Stimulated activated CD4-positive, alpha-beta T cell treated with anti-CD3 and anti-CD28 coated beads, Interleukin-2, amount 100 ng/mL, for 48 hours (primary cell): ENCODE measurements at regions not wholly inside any gene's neighbourhood (a gene's known extent, or its start where the extent isn't known, plus 50 kb on each side); places are given as distances from the start of the nearest gene placed in this dataset.

Source experiments
- DNase-seq, 2 donors: peaks; one replicate each; pipeline ENCODE4 v3.0.0-alpha.2; 2020

- no peak for DNase-seq
These were observed 170.3 kb downstream of the FOXL1 start for GRCh38 chr16:86748652-86749051.

- DNase-seq, result no peak
These were observed 173.0 kb downstream of the FOXL1 start for GRCh38 chr16:86751076-86752030.

GRCh38 chr16:86752582-86753175 is 174.3 kb downstream of the FOXL1 start:
- DNase-seq, result no peak

DNA sequence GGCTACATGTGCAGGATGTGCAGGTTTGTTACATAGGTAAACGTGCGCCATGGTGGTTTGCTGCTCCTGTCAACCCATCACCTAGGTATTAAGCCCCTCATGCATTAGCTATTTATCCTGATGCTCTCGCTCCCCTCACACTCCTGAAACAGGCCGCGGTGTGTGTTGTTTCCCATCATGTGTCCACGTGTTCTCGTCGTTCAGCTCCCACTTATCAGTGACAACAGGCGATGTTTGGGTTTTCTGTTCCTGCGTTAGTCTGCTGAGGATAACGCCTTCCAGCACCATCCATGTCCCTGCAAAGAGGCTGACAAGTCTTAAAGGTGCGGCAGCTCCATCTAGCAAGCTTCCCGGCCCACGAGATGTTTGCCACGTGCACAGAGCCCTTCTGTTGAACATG is 175.1 kb downstream of the FOXL1 start:
- no peak for DNase-seq

GRCh38 chr16:86755571-86756006 is 177.2 kb downstream of the FOXL1 start:
- DNase-seq, result no peak

- DNase-seq, result no peak
These were observed 178.7 kb downstream of the FOXL1 start for GRCh38 chr16:86756882-86757703.

DNA sequence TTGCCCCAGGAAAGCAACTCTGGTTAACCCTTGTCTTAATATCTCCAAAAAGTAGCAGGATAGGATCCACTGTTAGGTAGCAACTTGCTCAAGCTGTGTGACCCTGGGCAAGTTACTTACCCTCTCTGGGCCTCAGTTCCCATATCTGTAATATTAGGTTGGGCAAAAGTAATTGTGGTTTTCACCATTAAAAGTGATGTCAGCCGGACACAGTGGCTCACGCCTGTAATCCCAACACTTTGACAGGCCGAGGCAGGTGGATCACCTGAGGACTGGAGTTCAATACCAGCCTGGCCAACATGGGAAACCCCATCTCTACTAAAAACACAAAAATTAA is 179.3 kb downstream of the FOXL1 start:
- DNase-seq, result no peak

DNA sequence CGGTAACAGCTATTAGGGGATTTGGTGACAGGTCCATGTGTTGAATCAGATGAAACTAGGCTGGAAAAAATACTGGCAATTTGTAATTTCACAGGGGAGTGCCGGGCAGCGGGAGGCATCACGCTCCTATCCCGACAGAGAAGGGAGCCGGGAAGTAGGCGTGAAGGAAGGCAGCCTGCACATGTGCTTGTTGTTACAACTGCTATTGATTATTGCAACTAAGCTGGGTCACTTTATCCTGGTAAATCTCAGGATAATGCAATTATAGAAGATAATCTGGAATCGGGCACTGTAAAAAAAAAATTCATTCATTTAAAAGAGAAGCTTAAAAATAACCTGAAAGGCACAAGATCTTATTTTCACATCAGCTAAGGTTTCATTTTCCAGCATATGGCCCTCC is 180.6 kb downstream of the FOXL1 start:
- DNase-seq, result no peak

DNA sequence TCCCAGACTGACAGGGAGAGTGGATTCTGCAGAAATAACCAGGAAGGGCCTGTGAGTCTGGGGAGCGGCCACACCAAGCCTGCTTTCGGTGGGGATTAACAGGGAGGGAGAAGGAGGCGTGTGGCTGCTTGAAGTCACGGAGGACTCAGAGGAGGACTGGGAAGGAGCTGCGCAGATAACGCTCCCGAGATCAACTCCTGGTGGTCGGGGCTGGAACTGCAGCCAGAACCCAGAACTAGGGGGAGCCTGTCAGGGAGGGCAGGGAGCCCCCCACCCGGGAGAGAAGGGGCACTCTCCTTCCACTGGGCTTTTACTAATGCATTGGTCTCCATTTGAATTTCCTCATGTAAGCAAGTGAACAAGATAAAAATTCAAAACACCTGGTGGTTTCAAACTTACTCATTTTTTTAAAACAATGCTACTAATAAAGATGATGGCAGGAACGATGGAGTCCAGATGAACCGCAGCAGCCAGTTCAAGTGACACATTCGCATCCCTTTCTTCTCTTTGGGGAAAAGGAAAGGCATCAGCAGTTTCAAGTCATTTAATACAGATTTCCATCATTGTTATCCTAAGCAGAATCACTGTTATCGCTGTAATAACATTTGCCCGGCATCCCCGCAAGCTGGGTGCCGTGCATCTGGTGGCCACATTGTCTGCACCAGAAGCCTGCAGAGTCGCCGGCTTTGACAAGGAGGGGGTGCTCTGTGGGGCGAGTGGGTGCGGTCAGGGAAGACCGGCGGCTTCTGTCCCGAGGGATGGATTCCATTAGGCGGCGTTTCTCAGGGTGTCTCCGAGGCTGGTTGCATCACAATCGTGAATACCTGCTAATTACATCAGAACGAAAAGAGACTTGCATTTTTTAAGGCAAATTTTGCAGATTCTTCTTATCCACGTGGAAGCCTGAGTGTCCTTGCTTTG is 183.0 kb downstream of the FOXL1 start:
- peak; percentile 42 to 56 for DNase-seq

GRCh38 chr16:86762095-86762494 is 183.7 kb downstream of the FOXL1 start:
- no peak for DNase-seq

GRCh38 chr16:86763819-86764218 is 185.5 kb downstream of the FOXL1 start:
- no peak for DNase-seq

- DNase-seq, result no peak
These were observed 186.2 kb downstream of the FOXL1 start for GRCh38 chr16:86764551-86764950.

DNA sequence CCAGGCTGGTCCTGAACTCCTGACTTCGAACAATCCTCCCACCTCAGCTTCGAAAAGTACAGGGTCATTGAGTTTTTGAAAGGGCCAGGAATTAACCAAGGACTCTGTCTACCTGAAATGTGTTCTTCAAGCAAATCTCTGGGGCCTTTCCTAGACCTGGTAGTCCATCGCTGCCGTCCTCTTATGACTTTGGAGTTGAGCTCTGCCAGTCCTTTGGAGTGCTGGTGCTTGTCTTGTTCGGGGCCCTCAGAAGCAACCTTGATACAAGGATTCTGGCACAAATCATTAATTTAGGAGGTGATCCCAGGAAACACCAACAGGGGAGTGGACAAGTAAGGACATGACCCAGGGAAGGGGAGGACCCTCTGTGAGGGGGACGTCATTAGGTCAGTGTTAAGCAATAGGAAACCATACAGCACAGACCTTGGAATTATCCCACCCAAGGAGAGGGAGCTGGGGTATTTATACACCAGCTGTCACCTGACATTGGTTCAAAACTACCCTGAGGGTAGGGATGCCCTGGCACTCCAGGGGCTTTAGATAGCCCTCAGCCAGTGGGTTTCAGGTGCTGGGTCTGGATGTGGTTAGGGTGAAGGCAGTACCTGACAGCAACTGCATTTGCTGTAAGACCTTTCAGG is 187.2 kb downstream of the FOXL1 start:
- no peak for DNase-seq

DNA sequence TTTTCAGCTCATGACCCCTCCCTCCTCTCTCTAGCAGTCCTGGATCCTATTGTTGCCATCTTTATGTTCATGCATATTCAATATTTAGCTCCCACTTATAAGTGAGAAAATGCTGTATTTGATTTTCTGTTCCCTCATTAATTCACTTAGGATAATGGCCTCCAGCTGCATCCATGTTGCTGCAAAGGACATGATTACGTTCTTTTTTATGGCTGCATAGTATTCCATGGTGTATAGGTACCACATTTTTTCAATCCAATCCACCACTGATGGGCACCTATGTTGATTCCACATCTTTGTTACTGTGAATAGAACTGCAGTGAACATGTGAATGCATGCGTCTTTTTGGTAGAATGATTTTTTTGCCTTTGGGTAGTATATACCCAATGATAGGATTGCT is 188.4 kb downstream of the FOXL1 start:
- DNase-seq, result no peak

DNA sequence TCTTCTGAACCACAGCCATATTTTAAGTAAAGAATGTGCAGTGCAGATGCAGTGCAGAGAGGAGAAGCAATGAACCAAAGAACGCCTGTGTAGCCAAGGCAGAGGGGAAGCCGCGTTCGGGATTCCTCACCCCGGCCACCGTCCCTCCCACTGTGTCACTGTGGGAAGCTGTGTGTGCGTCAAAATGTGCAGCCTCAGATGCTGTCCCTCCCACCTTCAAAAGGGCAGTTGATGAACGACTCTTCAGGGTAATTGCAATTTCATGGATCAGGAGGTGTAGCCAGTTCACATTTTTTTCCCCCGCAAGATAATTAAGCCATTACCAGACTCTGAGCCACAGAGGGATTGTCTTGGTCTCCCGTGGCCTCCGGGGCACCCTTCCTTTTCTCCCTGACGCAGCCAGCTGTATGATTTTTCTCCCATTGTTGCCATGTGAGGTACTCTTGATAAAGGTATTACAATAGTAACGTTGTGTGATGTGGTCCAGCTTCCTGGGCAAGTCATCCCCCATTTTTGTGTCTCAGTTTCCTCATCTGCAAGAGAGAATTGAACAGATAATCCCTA is 190.0 kb downstream of the FOXL1 start:
- no peak for DNase-seq

GRCh38 chr16:86768999-86769398 is 190.7 kb downstream of the FOXL1 start:
- DNase-seq, result no peak

- no peak for DNase-seq
These were observed 193.4 kb downstream of the FOXL1 start for GRCh38 chr16:86771506-86772460.

GRCh38 chr16:86772671-86773353 is 194.5 kb downstream of the FOXL1 start:
- no peak for DNase-seq

- DNase-seq, result no peak
These were observed 195.0 kb downstream of the FOXL1 start for GRCh38 chr16:86773354-86773715.

DNA sequence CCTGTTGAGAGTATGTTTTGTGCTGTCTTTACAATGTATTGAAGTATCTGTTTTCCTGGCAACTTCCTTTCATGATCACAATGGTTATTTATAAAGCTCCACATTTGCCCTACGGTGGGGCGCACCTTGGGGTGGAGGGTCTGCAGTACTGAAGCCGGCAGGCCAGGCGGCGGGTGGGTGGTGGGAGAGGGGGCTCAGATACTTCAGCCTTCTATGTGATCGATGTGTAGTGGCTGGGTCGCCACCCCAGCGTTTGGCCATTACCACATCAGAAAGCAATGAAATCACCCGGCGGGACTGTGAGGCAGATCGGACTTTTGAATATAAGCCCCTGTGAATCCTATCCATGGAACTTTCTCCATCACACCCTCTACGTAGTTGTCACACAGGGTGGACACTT is 196.6 kb downstream of the FOXL1 start:
- no peak for DNase-seq
